ENCODE measurements at regions not wholly inside any gene's neighbourhood (a gene's known extent, or its start where the extent isn't known, plus 50 kb on each side); places are given as distances from the start of the nearest gene placed in this dataset.

DNA sequence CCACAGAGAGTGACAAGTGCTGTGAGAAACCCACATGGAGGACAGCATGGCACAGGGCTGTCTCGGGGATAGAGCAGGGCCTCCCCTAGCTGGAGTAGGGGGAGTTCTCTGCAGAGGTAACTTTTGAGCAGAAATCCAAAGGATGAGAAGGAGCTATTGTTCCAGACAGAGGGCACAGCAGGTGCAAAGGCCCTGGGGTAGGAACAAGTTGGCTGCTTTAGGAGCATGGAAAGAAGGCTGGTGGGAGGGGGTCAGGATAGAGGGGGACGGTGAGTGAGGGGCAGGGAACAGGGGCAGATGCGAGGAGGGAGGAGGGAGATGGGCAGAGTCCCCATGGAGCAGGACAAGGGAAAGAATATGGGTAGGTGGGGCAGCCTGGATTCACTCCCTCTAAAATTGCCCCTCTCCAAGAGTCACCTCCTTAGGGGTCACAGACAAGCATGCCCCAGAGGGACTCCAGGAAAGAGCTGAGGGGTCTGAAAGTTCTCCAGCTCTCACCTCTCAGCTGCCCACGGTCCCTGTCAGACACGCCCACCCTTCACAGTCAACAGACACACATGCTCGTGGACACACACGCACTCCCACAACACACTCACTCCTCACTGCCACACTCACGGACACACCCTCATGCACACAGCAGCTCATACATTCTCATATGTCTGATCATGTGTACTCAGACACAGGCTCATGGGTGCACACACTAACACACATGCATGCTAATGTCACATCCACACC, 110.7 kb downstream of the LITAF start:
- no peaks in the 10 kb centered on the region for H3K27me3 ChIP-seq (ENCODE audit: control insufficient read depth in 2 of 2, insufficient read depth in 2 of 2, low read length in 2 of 2)
- H2AFZ ChIP-seq (ENCODE audit: low read depth, low read length): no peak overlapping the region
- no peak overlapping the region for H3K4me3 ChIP-seq (replicated peaks in 1 of 3; ENCODE audit: insufficient read depth in 1 of 3, low read depth in 1 of 3, low read length in 3 of 3)
- TF ChIP-seq, protein P1, sequence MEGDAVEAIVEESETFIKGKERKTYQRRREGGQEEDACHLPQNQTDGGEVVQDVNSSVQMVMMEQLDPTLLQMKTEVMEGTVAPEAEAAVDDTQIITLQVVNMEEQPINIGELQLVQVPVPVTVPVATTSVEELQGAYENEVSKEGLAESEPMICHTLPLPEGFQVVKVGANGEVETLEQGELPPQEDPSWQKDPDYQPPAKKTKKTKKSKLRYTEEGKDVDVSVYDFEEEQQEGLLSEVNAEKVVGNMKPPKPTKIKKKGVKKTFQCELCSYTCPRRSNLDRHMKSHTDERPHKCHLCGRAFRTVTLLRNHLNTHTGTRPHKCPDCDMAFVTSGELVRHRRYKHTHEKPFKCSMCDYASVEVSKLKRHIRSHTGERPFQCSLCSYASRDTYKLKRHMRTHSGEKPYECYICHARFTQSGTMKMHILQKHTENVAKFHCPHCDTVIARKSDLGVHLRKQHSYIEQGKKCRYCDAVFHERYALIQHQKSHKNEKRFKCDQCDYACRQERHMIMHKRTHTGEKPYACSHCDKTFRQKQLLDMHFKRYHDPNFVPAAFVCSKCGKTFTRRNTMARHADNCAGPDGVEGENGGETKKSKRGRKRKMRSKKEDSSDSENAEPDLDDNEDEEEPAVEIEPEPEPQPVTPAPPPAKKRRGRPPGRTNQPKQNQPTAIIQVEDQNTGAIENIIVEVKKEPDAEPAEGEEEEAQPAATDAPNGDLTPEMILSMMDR (IDR thresholded peaks at IDR 0.05; ENCODE audit: extremely low read depth in 1 of 2, insufficient read depth in 1 of 2, low read depth in 1 of 2, low read length in 2 of 2): no peak
- TF ChIP-seq FOS (IDR thresholded peaks at IDR 0.05; ENCODE audit: borderline replicate concordance, insufficient read depth, low read length) (no peak), EZH2 (IDR thresholded peaks at IDR 0.05; ENCODE audit: borderline replicate concordance, low read depth, low read length, severe bottlenecking) (no peak), POLR2AphosphoS5 (IDR thresholded peaks at IDR 0.05; ENCODE audit: insufficient read depth, low read depth, low read length) (no peak), JUN (IDR thresholded peaks at IDR 0.05; ENCODE audit: borderline replicate concordance, insufficient read depth, insufficient read length, low read depth) (no peak), GATA2 (IDR thresholded peaks at IDR 0.05; ENCODE audit: insufficient read depth, insufficient read length, low read depth, low read length) (no peak), MYC (IDR thresholded peaks at IDR 0.05; ENCODE audit: low read depth, low read length) (no peak), POLR2A (IDR thresholded peaks at IDR 0.05; ENCODE audit: low read depth, low read length) (no peak)
- TF ChIP-seq, protein P2, sequence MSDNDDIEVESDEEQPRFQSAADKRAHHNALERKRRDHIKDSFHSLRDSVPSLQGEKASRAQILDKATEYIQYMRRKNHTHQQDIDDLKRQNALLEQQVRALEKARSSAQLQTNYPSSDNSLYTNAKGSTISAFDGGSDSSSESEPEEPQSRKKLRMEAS (IDR thresholded peaks at IDR 0.05; ENCODE audit: insufficient read depth, insufficient read length): no peak
- H3K9me3 ChIP-seq (replicated peaks; ENCODE audit: control insufficient read depth, insufficient read depth, low read length): no peaks in the 10 kb centered on the region
- dilution Hi-C loops (cut with MboI; ENCODE audit: extremely low pct_ligation_motif_present, low sequenced_read_pairs): no loop called here
- DNase-seq (ENCODE audit: low read depth, low spot score): no peak
- no peaks in the 10 kb centered on the region for H3K36me3 ChIP-seq (ENCODE audit: control insufficient read depth in 2 of 2, extremely low read depth in 1 of 2, insufficient read depth in 2 of 2, low read length in 2 of 2)
- POLR2A ChIA-PET: no interaction called here
- H3K9ac ChIP-seq (replicated peaks; ENCODE audit: extremely low read depth, insufficient read depth, low read length): no peak overlapping the region
- H3K9me1 ChIP-seq (replicated peaks; ENCODE audit: control insufficient read depth, extremely low read depth, insufficient read depth, low read length): no peaks in the 10 kb centered on the region
- no peak for FAIRE-seq
- CTCF ChIA-PET: interaction anchor here (1.2 to 1.6 kb wide), 2 partner anchors 43 to 56 kb away, joined by 3 to 4 read pairs; no protein-coding TSS in a partner anchor
- no peaks in the 10 kb centered on the region for H3K79me2 ChIP-seq (ENCODE audit: control insufficient read depth, insufficient read depth, low read length)
- H3K4me1 ChIP-seq (ENCODE audit: control insufficient read depth, extremely low read depth, insufficient read depth, low read length): no peaks in the 10 kb centered on the region
- intact Hi-C loops (cut with micrococcal nuclease): no loop called here
- H3K4me2 ChIP-seq (ENCODE audit: insufficient read depth, low read length): no peak overlapping the region
- H4K20me1 ChIP-seq (replicated peaks; ENCODE audit: control insufficient read depth, extremely low read depth, insufficient read depth, low read length): no peaks in the 10 kb centered on the region
- H3K27ac ChIP-seq (ENCODE audit: insufficient read depth, low read depth, low read length): no peak overlapping the region
- no TSS peak for BruUV-seq (replicated peaks)
